GM12878 (cell line): ENCODE measurements at regions not wholly inside any gene's neighbourhood (a gene's known extent, or its start where the extent isn't known, plus 50 kb on each side); places are given as distances from the start of the nearest gene placed in this dataset.
A peak's percentile ranks its signal among the peaks of the same experiment; 100 is the strongest.

ENCODE experiments used
- ATAC-seq: fragments of 200-7000 bp; cut with Tn5 transposase; 3 replicates; pipeline ENCODE4 v1.9.1; 2020; ENCODE audit warnings: mild to moderate bottlenecking, moderate library complexity
- BruUV-seq: library from RNA; stranded (reverse); fragments of 400-500 nt; replicated peaks from 2 replicates; lab custom pipeline; 2021; lab: Mats Ljungman, UMichigan
- CTCF ChIA-PET: fragments of 300-600 bp; sonication (Branson Sonifier 250); formaldehyde crosslinking; extraction: SDS; loops from one replicate; lab custom pipeline; 2021; ENCODE audit warnings: inconsistent platforms; lab: Yijun Ruan, JAX
- POLR2A ChIA-PET: fragments of 350-600 bp; formaldehyde crosslinking; extraction: SDS; loops from one replicate; lab custom pipeline; 2021; ENCODE audit warnings: inconsistent platforms; lab: Charles Lee
- RAD21 ChIA-PET: fragments of 300-600 bp; sonication (Branson Sonifier 250); formaldehyde crosslinking; loops from one replicate; lab custom pipeline; 2023; ENCODE audit warnings: antibody characterized with exemption; ENCODE audit not compliant: unreplicated experiment; lab: Charles Lee
- SMC1A ChIA-PET: fragments of 300-600 bp; sonication (Branson Sonifier 250); formaldehyde crosslinking; loops from one replicate; lab custom pipeline; 2023; ENCODE audit not compliant: unreplicated experiment, uncharacterized antibody; lab: Charles Lee
- DNase-seq: peaks from one replicate; pipeline ENCODE4 v3.0.0-alpha.2; 2011; ENCODE audit warnings: low read depth, low spot score
- FAIRE-seq: peaks from 3 replicates; lab custom pipeline; 2011; peaks lifted over from hg19 to GRCh38; lab: Jason Lieb, UNC
- H2AFZ ChIP-seq: 2 replicates; pipeline ENCODE4 v1.6.0; 2011; ENCODE audit warnings: low read depth, low read length, control low read depth; ENCODE audit not compliant: control insufficient read depth
- H3K27ac ChIP-seq: 2 replicates; pipeline ENCODE4 v1.5.1; 2011; ENCODE audit warnings: control low read depth; ENCODE audit not compliant: control insufficient read depth, insufficient read depth
- H3K27me3 ChIP-seq, 2 experiments: replicated peaks in 1 of 2; 2 replicates each; pipeline versions ENCODE4 v1.6.0 to v1.6.1; 2011; ENCODE audit warnings: low read length in 1 of 2; ENCODE audit not compliant: control insufficient read depth in 2 of 2, insufficient read depth in 2 of 2
- H3K36me3 ChIP-seq, 2 experiments: 2 replicates each; pipeline ENCODE4 v1.5.1; 2011; ENCODE audit warnings: low read length in 1 of 2; ENCODE audit not compliant: control insufficient read depth in 2 of 2, insufficient read depth in 2 of 2
- H3K4me1 ChIP-seq: 2 replicates; pipeline ENCODE4 v1.6.1; 2011; ENCODE audit warnings: mild to moderate bottlenecking, low read length, moderate library complexity, mixed read lengths; ENCODE audit not compliant: control insufficient read depth, insufficient read depth
- H3K4me2 ChIP-seq: 2 replicates; pipeline ENCODE4 v1.6.0; 2011; ENCODE audit warnings: control low read depth; ENCODE audit not compliant: control insufficient read depth, insufficient read depth
- H3K4me3 ChIP-seq: fragments of 200-600 bp; sonication (generic); 2 replicates; pipeline ENCODE4 v1.5.1; 2016
- H3K79me2 ChIP-seq: 2 replicates; pipeline ENCODE4 v1.6.0; 2011; ENCODE audit warnings: low read length; ENCODE audit not compliant: control insufficient read depth, insufficient read depth
- H3K9ac ChIP-seq: 2 replicates; pipeline ENCODE4 v1.8.0; 2011; ENCODE audit warnings: low read length, control low read depth, mixed read lengths; ENCODE audit not compliant: control insufficient read depth, insufficient read depth
- H3K9me3 ChIP-seq: replicated peaks from 3 replicates; pipeline ENCODE4 v1.5.1; 2011; ENCODE audit warnings: mild to moderate bottlenecking, low read length; ENCODE audit not compliant: control insufficient read depth, insufficient read depth
- H4K20me1 ChIP-seq: 2 replicates; pipeline ENCODE4 v1.6.0; 2011; ENCODE audit not compliant: control insufficient read depth, insufficient read depth
- ATF7 ChIP-seq: fragments of 450-650 bp; IDR thresholded peaks from 2 replicates; pipeline ENCODE4 v1.6.1; 2016; ENCODE audit warnings: low read depth, mild to moderate bottlenecking
- BHLHE40 ChIP-seq, 2 experiments: fragments of 450-650 bp in 1 of 2; IDR thresholded peaks; 2 replicates each; pipeline ENCODE4 v1.6.1; 2011 to 2017; ENCODE audit warnings: low read depth in 2 of 2, borderline replicate concordance in 1 of 2, improper control_type of control experiment in 1 of 2, low read length in 1 of 2, mild to moderate bottlenecking in 1 of 2
- BRCA1 ChIP-seq: IDR thresholded peaks from 2 replicates; pipeline ENCODE4 v1.6.1; 2011; ENCODE audit warnings: low read depth, low read length, improper control_type of control experiment
- CHD1 ChIP-seq: IDR thresholded peaks from 2 replicates; pipeline ENCODE4 v1.6.1; 2012; ENCODE audit warnings: low read depth, low read length, improper control_type of control experiment
- IKZF2 ChIP-seq, 2 experiments: fragments of 450-650 bp; IDR thresholded peaks; 2 replicates each; pipeline ENCODE4 v1.6.1; 2017; ENCODE audit warnings: mild to moderate bottlenecking in 2 of 2, moderate library complexity in 2 of 2
- MEF2B ChIP-seq: fragments of 450-650 bp; IDR thresholded peaks from 2 replicates; pipeline ENCODE4 v1.6.1; 2018; ENCODE audit warnings: mild to moderate bottlenecking, moderate library complexity; ENCODE audit not compliant: partially characterized antibody, poor library complexity, severe bottlenecking
- MYC ChIP-seq: IDR thresholded peaks from 2 replicates; pipeline ENCODE4 v1.6.1; 2011; ENCODE audit warnings: mild to moderate bottlenecking, low read length, moderate library complexity, inconsistent platforms; ENCODE audit not compliant: insufficient read depth, insufficient replicate concordance, insufficient read length, severe bottlenecking
- NFIC ChIP-seq: IDR thresholded peaks from 2 replicates; pipeline ENCODE4 v1.6.1; 2012; ENCODE audit warnings: low read depth, mild to moderate bottlenecking, inconsistent platforms, low read length, moderate library complexity
- NR2C1 ChIP-seq: fragments of 450-650 bp; IDR thresholded peaks from 2 replicates; pipeline ENCODE4 v1.6.1; 2017; ENCODE audit warnings: antibody characterized with exemption, mild to moderate bottlenecking, moderate library complexity
- POLR2A ChIP-seq: IDR thresholded peaks from 2 replicates; pipeline ENCODE4 v1.6.1; 2011; ENCODE audit warnings: low read depth, mild to moderate bottlenecking, low read length
- RUNX3 ChIP-seq: IDR thresholded peaks from 2 replicates; pipeline ENCODE4 v1.6.1; 2012; ENCODE audit warnings: low read length, inconsistent platforms
- SIX5 ChIP-seq: IDR thresholded peaks from 2 replicates; pipeline ENCODE4 v1.6.1; 2011; ENCODE audit warnings: mild to moderate bottlenecking, low read depth, low read length, moderate library complexity; ENCODE audit not compliant: severe bottlenecking
- SMC3 ChIP-seq: IDR thresholded peaks from 2 replicates; pipeline ENCODE4 v1.6.1; 2011; ENCODE audit warnings: low read length, improper control_type of control experiment, borderline replicate concordance
- SPI1 ChIP-seq: IDR thresholded peaks from 2 replicates; pipeline ENCODE4 v1.6.1; 2011; ENCODE audit warnings: low read depth, mild to moderate bottlenecking, low read length, moderate library complexity, borderline replicate concordance; ENCODE audit not compliant: insufficient read depth
- in situ Hi-C: fragments of 300-500 bp; cut with MboI; formaldehyde crosslinking; loops from 9 replicates; pipeline ENCODE4 v1.14.3; 2018; ENCODE audit warnings: mixed read lengths
- intact Hi-C: fragments of 100-400 bp; cut with micrococcal nuclease; formaldehyde crosslinking; loops from one replicate; pipeline ENCODE4 v1.14.2; 2022; ENCODE audit not compliant: unreplicated experiment
- TF ChIP-seq, protein P1 (sequence below): IDR thresholded peaks from 2 replicates; pipeline ENCODE4 v1.6.1; 2011; ENCODE audit warnings: mild to moderate bottlenecking, low read depth, low read length, moderate library complexity; ENCODE audit not compliant: insufficient replicate concordance
- TF ChIP-seq, protein P2 (sequence below): IDR thresholded peaks from 2 replicates; pipeline ENCODE4 v1.6.1; 2011; ENCODE audit warnings: low read depth, low read length, improper control_type of control experiment, borderline replicate concordance
- TF ChIP-seq, protein P3 (sequence below): IDR thresholded peaks from 2 replicates; pipeline ENCODE4 v1.6.1; 2012; ENCODE audit warnings: low read depth, low read length, improper control_type of control experiment

DNA sequence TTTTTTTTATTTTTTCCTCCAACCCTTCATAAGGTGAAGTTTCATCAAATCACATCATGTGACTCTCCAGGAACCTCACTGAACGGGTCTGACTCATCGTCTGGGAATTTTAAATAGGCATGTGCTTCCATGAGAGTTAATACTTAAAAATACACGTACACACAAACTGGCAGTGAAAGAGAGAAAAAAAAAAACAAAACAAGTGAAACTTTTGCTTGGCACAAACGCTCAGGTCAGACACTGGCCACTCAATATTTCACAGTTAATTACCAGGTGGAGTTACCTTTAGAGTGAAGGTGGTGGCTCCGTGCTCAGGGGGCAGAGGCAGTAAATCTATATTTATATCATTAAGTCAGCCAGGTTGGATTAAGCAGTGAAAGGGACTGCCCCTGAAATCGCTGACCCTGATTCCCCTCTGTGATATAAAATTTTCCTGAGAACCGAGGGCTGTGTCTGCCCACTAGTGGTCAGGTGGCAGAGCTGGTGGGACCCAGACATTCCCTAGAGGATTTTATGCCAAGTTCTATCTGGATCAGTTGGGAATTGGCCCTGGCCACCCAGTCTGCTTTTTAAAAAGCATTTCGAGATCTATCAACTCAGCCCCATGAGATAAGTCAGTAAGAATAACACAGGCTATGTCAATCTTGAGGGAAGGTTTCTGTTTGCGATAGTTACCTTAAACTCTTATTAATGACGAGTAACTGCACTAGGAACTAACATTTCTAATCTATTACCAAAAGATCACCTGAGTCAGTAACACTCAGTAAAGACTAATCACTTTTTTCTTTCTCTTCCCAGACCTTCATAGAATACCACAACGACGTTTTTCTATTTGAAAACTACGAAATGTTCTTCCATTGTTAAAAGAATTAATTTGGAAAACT is 259.1 kb downstream of the HDGFL1 start (continued):
- TF ChIP-seq NFIC = no peak
- TF ChIP-seq RUNX3 = peak; percentile 11; the same call in 1 of the 2 replicates
- peak; percentile 56 for TF ChIP-seq MEF2B
- peak; percentile 43; the same call in 1 of the 2 replicates for TF ChIP-seq SMC3
- TF ChIP-seq BHLHE40 (IDR thresholded peaks at IDR 0.05; ENCODE audit: borderline replicate concordance in 1 of 2, low read depth in 2 of 2, low read length in 1 of 2) = no peak
- TF ChIP-seq, protein P1, sequence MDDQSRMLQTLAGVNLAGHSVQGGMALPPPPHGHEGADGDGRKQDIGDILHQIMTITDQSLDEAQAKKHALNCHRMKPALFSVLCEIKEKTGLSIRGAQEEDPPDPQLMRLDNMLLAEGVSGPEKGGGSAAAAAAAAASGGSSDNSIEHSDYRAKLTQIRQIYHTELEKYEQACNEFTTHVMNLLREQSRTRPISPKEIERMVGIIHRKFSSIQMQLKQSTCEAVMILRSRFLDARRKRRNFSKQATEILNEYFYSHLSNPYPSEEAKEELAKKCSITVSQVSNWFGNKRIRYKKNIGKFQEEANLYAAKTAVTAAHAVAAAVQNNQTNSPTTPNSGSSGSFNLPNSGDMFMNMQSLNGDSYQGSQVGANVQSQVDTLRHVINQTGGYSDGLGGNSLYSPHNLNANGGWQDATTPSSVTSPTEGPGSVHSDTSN = no peak
- TF ChIP-seq, all 136 proteins: peak for 7

DNA sequence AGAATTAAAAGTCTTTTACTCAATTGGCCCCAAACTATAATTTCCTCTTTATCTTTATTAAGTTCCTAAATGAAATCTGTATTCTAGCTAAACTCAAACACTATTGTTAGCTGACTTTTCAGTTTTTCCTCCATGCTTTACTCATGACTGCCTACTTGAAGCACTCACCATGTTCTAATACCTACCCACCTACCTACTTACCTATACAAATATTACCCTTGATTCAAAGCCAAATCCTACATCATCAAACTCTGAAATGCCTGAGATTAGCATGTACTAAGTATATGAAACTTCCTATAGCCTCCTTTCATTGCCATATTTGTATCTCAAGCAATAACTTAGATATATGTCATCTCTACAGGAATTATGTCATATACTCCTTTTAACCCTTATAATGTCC is 259.7 kb downstream of the HDGFL1 start:
- Histone ChIP-seq H3K4me1 (no peaks in the 10 kb centered on the region), H3K36me3 (no peaks in the 10 kb centered on the region), H3K9ac (no peak overlapping the region), H4K20me1 (no peaks in the 10 kb centered on the region), H3K27me3 (no peaks in the 10 kb centered on the region), H3K4me3 (no peak overlapping the region), H3K27ac (no peak overlapping the region), H2AFZ (no peak overlapping the region), H3K79me2 (no peaks in the 10 kb centered on the region), H3K9me3 (no peaks in the 10 kb centered on the region), H3K4me2 (no peak overlapping the region)
- DNase-seq (no peak), FAIRE-seq (no peak), ATAC-seq (no peak)
- ChIA-PET RAD21 (interaction anchor here (0.5 kb wide), 1 partner anchor 586 kb away, joined by 3 read pairs; no protein-coding TSS in a partner anchor), SMC1A (interaction anchor here (0.7 to 1.0 kb wide), 2 partner anchors 14 to 497 kb away, joined by 3 read pairs; no protein-coding TSS in a partner anchor), POLR2A (no interaction called here), CTCF (interaction anchor here (1.1 kb wide), 1 partner anchor 486 kb away, joined by 3 read pairs; no protein-coding TSS in a partner anchor)
- in situ Hi-C loops = no loop called here
- intact Hi-C loops = no loop called here
- TF ChIP-seq SIX5 = no peak
- TF ChIP-seq POLR2A = no peak
- TF ChIP-seq NR2C1 = no peak
- no peak for TF ChIP-seq CHD1
- no peak for TF ChIP-seq SPI1
- no peak for TF ChIP-seq MYC
- no peak for TF ChIP-seq ATF7
- TF ChIP-seq IKZF2 (IDR thresholded peaks at IDR 0.05) = no peak
- TF ChIP-seq, protein P2, sequence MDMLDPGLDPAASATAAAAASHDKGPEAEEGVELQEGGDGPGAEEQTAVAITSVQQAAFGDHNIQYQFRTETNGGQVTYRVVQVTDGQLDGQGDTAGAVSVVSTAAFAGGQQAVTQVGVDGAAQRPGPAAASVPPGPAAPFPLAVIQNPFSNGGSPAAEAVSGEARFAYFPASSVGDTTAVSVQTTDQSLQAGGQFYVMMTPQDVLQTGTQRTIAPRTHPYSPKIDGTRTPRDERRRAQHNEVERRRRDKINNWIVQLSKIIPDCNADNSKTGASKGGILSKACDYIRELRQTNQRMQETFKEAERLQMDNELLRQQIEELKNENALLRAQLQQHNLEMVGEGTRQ = no peak
- TF ChIP-seq BRCA1 = no peak
- TF ChIP-seq, protein P3, sequence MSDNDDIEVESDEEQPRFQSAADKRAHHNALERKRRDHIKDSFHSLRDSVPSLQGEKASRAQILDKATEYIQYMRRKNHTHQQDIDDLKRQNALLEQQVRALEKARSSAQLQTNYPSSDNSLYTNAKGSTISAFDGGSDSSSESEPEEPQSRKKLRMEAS = no peak
- BruUV-seq = no TSS peak
